ENCODE measurements at regions not wholly inside any gene's neighbourhood (a gene's known extent, or its start where the extent isn't known, plus 50 kb on each side); places are given as distances from the start of the nearest gene placed in this dataset.

DNA sequence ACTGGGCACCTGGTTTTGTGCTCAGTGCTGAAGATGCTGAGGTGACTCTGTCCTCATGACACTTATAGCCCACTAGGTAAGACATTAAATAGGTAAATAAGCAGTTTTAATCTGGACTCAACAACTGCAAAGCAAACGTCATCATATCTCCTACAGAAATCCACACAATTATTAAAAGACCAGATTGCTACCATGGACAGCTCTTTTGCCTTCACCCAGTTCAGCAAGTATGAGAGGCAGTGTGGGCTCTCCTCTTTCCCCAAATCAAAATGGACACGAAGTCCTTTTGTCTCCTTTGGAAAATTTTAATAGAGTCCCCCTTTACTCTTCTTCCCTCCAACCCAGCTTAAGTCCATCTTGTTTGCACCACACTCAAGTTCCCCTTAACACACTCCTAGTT lies 171.1 kb downstream of the RPAP3 start:
- TF ChIP-seq CTCF (IDR thresholded peaks at IDR 0.05 in 4 of 5, conservative IDR thresholded peaks at IDR 0.05 in 1 of 5), result no peak
- TF ChIP-seq POLR2A (IDR thresholded peaks at IDR 0.05), result no peak
- ATAC-seq (no peak), DNase-seq (no peak)
- Histone ChIP-seq H3K9me3 (no peaks in the 10 kb centered on the region), H3K36me3 (no peaks in the 10 kb centered on the region), H3K4me3 (no peak overlapping the region), H3K27ac (no peak overlapping the region), H3K4me1 (no peaks in the 10 kb centered on the region), H3K27me3 (no peaks in the 10 kb centered on the region)
- in situ Hi-C loops (cut with MboI; ENCODE audit: low sequenced_read_pairs in 4 of 4), result no loop called here
- intact Hi-C loops (cut with DNase I; ENCODE audit: low total_unique reads), result no loop called here

- Histone ChIP-seq H3K27me3 (no peaks in the 10 kb centered on the region), H3K27ac (no peak overlapping the region), H3K9me3 (no peaks in the 10 kb centered on the region), H3K36me3 (no peaks in the 10 kb centered on the region), H3K4me3 (no peak overlapping the region), H3K4me1 (no peaks in the 10 kb centered on the region)
- ATAC-seq (no peak), DNase-seq (no peak)
- TF ChIP-seq POLR2A (IDR thresholded peaks at IDR 0.05) (no peak), CTCF (IDR thresholded peaks at IDR 0.05 in 4 of 5, conservative IDR thresholded peaks at IDR 0.05 in 1 of 5) (no peak)
- in situ Hi-C loops (cut with MboI; ENCODE audit: low sequenced_read_pairs in 4 of 4) (no loop called here), intact Hi-C loops (cut with DNase I; ENCODE audit: low total_unique reads) (no loop called here)
Observed at GRCh38 chr12:47530050-47530449, 175.8 kb downstream of the RPAP3 start.

- no peak for ATAC-seq
- in situ Hi-C loops (cut with MboI; ENCODE audit: low sequenced_read_pairs in 4 of 4) (no loop called here), intact Hi-C loops (cut with DNase I; ENCODE audit: low total_unique reads) (no loop called here)
- H3K36me3 ChIP-seq, result no peaks in the 10 kb centered on the region
- no peak overlapping the region for H3K27ac ChIP-seq
- no peak overlapping the region for H3K4me3 ChIP-seq
- DNase-seq, result no peak
- no peaks in the 10 kb centered on the region for H3K4me1 ChIP-seq
- H3K9me3 ChIP-seq, result no peaks in the 10 kb centered on the region
- no peaks in the 10 kb centered on the region for H3K27me3 ChIP-seq
- TF ChIP-seq POLR2A (IDR thresholded peaks at IDR 0.05), result no peak
- TF ChIP-seq CTCF (IDR thresholded peaks at IDR 0.05 in 4 of 5, conservative IDR thresholded peaks at IDR 0.05 in 1 of 5), result no peak
Observed at GRCh38 chr12:47527816-47528215, 178.0 kb downstream of the RPAP3 start.

DNA sequence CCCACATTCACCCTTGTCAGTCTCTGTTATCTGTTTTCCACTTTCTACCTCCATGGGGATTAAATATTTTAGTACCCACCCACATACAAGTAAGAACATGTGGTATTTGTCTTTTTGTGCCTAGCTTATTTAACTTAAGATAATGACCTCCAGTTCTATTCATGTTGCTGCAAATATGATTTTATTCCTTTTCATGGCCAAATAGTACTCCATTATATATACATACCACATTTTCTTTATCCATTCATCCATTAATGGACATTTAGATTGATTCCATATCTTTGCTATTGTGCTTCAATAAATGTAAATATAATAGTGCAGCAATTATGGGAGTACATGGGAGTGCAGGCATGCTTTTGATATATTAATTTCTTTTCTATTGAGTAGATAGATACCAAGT lies 185.8 kb downstream of the RPAP3 start:
- H3K36me3 ChIP-seq, result no peaks in the 10 kb centered on the region
- H3K27ac ChIP-seq, result no peak overlapping the region
- ATAC-seq (no peak), DNase-seq (no peak)
- in situ Hi-C loops (cut with MboI; ENCODE audit: low sequenced_read_pairs in 4 of 4), result no loop called here
- H3K27me3 ChIP-seq, result no peaks in the 10 kb centered on the region
- intact Hi-C loops (cut with DNase I; ENCODE audit: low total_unique reads), result no loop called here
- TF ChIP-seq CTCF (IDR thresholded peaks at IDR 0.05 in 4 of 5, conservative IDR thresholded peaks at IDR 0.05 in 1 of 5), result no peak
- TF ChIP-seq POLR2A (IDR thresholded peaks at IDR 0.05), result no peak
- no peaks in the 10 kb centered on the region for H3K4me1 ChIP-seq
- no peak overlapping the region for H3K4me3 ChIP-seq
- H3K9me3 ChIP-seq, result no peaks in the 10 kb centered on the region

GRCh38 chr12:47517122-47517521 lies 188.7 kb downstream of the RPAP3 start:
- H3K9me3 ChIP-seq, result no peaks in the 10 kb centered on the region
- TF ChIP-seq CTCF (IDR thresholded peaks at IDR 0.05 in 4 of 5, conservative IDR thresholded peaks at IDR 0.05 in 1 of 5) (no peak), POLR2A (IDR thresholded peaks at IDR 0.05) (no peak)

More at GRCh38 chr12:47517122-47517521, 188.7 kb downstream of the RPAP3 start:
- in situ Hi-C loops (cut with MboI; ENCODE audit: low sequenced_read_pairs in 4 of 4) (no loop called here), intact Hi-C loops (cut with DNase I; ENCODE audit: low total_unique reads) (no loop called here)
- no peak overlapping the region for H3K4me3 ChIP-seq
- DNase-seq, result no peak
- H3K27me3 ChIP-seq, result no peaks in the 10 kb centered on the region
- no peak for ATAC-seq
- no peak overlapping the region for H3K27ac ChIP-seq
- no peaks in the 10 kb centered on the region for H3K4me1 ChIP-seq
- no peaks in the 10 kb centered on the region for H3K36me3 ChIP-seq

Measured in gastrocnemius medialis (tissue), 4 donors.